HG03521 (cell line): ENCODE measurements at regions not wholly inside any gene's neighbourhood (a gene's known extent, or its start where the extent isn't known, plus 50 kb on each side); places are given as distances from the start of the nearest gene placed in this dataset.

Experiments used
- ATAC-seq: cut with Tn5 transposase; IDR thresholded peaks from one replicate; pipeline ENCODE4 v1.9.1; 2021; ENCODE audit warnings: mild to moderate bottlenecking, moderate library complexity; ENCODE audit not compliant: unreplicated experiment

DNA sequence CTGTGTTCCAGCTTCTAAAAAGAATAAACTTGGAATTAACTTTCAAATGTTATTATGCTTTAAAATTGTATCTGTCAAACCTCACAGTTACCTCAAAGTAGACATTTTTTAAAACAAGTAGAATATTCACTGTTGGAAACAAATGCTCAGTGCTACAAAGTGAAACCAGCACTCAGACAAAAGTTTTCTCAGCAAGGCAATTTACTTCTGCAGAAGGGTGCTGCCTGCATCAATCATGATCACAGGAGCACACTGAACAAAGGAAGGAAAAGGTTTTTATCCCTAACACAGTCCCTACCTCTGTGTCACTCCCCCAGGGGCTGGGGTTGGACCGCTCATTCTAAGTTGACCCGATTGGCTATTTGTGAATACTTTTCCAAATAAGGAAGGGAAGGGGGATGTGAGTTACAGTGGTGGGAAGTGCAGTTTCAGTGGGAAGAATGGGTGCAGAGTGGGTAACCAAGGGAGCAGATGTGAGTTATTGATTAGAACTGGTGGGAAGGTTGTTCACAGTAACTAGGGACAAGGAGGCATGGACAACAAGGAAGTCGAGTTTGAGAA lies 63.0 kb upstream of the CDK20 start:
- no peak for ATAC-seq

DNA sequence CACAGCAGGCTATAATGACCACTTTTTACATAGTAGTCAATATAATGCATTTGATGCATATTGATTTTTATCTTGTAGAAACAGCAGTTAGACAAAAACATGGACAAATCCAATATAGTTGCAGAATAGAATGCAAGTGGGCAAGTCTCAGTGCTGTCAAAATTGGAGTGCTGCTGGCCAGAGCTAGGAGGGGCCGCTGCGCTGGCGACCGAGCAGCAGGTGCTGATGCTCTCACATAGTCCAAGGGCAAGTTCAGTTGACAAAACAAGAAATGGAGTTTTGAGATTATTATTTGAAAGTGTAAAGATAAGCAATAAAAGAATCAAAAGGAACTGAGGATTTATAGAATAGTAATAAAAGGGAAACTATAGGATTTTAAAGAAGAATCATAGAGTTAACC lies 60.6 kb upstream of the CDK20 start:
- no peak for ATAC-seq

DNA sequence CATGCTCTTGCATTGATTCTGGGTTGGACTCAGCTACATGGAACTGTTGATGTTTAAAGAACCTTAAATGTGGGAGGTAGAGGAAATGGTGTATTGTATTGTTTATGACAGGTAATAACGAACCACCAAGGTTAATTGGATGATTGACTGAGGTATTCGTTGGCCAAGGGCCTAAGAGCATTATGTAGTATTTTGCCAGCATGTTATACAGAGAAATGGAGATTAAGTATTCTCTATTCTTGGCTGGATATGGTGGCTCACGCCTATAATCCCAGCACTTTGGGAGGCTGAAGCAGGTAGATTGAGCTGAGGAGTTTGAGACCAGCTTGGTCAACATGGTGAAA lies 59.0 kb upstream of the CDK20 start:
- no peak for ATAC-seq

DNA sequence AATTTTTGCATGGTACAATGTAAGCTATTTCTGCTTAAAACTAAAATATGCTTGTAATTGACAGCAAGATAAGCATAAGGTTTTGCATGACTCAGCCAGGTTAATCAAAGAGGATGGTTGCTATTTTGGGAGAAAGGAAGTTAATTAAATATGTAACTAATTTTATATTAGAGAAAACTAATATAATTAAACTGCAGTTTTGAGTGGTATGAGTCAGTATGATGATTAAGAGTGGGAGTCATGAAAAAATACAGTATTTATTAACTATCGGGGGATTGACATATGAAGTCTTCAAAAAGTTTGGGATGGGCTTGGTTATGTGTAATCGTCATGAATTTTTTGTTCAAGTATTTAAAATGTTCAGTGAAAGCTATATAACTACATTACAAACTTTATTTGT lies 54.0 kb upstream of the CDK20 start:
- no peak for ATAC-seq

DNA sequence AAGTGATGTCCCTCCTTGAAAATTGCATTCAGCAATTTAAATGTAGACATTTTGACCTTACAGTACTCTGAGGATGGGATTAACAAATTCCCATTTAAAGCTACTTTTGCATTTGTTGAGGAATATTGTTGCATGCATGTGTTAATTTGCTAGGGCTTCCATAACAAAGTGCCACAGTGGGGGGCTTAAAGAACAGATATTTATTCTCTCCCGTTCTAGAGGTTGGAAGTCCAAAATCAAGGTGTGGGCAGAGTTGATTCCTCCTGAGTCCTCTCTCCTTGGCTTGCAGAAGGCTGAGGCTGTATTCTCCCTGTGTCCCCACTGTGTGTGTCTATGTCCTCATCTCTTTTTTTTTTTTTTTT lies 51.8 kb upstream of the CDK20 start:
- ATAC-seq = no peak

DNA sequence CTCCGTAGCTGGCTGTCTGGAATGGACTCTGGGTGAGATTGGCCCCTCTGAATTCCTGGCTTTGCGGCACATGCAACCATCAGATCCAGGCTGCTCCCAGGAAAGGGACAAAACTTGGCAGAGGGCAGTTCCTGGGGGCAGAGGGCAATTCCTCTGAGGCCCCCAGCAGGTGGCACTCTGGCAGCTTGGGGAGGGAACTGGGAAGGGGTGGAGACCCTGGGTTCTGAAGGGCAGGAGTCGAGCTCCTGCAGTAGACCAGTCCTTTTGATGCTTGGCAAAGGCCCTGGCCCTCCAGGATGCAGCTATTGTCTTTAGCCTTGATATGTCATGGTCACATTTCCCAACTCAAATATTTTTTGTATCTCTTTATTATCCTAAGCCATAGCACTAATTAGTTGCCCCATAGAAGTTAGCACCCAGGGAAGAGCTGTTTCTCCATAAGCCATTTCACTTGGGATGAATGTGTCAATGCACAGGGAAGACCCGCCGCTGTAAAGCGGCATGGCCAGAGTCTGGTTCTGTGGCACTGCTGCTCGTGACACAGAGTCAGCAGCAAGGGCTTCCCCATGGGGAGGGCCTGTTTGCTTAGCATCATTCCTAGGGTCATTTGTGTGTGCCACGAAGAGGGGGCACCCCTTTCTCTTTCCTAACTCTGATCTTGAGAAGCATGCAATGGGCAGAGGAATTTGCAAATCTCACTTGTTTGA lies 51.2 kb upstream of the CDK20 start:
- no peak for ATAC-seq

DNA sequence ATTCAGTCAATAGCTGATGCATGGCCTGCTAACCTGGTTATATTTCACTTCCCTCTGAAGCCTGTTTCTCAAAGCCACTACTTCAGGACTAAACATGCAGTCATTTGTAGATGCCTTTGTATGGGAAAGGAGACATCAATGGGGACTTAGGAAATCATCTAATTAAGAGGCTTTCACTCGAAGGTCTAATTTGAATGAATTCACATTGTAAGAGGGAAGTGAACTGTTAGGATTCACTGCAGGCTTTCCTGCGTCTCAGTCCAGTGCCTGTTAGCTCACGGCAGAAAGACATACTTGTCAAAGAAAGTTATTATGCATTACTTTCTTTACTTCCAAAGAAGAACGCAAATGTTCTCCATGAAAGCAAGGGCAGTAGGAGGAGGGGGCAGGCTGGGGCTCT lies 50.6 kb upstream of the CDK20 start:
- ATAC-seq = no peak
